ENCODE measurements at regions not wholly inside any gene's neighbourhood (a gene's known extent, or its start where the extent isn't known, plus 50 kb on each side); places are given as distances from the start of the nearest gene placed in this dataset.
"Not testable (repeated sequence)": the region's sequence is repeated elsewhere in the genome, so short reads cannot be mapped to it uniquely, and the experiment has no call there.

DNA sequence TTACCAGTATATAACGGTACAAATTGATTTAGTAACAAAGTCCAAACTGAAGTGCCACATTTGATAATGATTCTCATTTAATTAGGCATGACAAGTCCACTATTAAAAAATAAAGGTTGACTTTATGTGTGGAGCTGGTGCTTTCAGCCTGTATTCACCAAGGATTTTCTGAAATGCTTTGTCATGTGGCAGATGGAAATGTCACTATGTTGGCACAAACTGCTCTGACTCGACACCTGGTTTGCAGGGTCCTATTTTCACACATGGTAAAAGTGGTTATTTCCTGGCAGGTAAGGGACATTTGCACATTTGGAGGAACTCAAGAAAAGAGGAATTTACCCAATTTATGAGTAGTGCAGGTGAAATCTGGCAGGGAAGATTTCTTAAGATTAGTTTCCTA lies 572.6 kb upstream of the MDGA2 start:
- no peak for ATAC-seq (replicated peaks)
- H3K4me3 Mint-ChIP-seq, result no peak overlapping the region
- DNase-seq, result no peak
- H3K27ac Mint-ChIP-seq, result no peak overlapping the region
- peaks cover 2% of the 10 kb centered on the region for H3K36me3 Mint-ChIP-seq (ENCODE audit: insufficient read depth)
- no peaks in the 10 kb centered on the region for H3K27me3 Mint-ChIP-seq
- no peaks in the 10 kb centered on the region for H3K4me1 Mint-ChIP-seq (ENCODE audit: low read depth in 2 of 2)
- peaks cover 0 to 13% of the 10 kb centered on the region in 2 donors for H3K9me3 Mint-ChIP-seq

DNA sequence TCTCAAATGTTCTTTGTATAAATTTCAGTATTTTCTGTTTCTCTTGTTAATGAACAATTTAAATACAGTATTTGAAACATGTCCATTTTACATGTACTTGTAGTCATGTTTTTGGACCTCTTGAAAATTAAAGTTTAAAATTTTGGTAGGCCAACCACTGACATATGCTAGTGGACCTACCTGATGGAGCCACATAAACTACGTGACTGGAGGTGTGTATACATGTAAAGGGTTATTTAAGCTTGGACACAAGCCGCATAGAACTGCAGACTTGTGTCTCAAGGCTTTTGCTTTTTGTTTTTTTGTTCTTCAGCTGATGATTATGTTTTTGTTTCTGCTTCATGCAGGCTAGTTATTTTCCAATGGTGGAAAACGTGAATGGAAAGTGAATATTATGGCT lies 568.5 kb upstream of the MDGA2 start:
- Mint-ChIP-seq H3K36me3 (ENCODE audit: insufficient read depth) (peaks cover 2% of the 10 kb centered on the region), H3K4me3 (no peak overlapping the region), H3K9me3 (peaks cover 4 to 7% of the 10 kb centered on the region in 2 donors), H3K27ac (no peak overlapping the region), H3K27me3 (no peaks in the 10 kb centered on the region), H3K4me1 (ENCODE audit: low read depth in 2 of 2) (no peaks in the 10 kb centered on the region)
- no peak for ATAC-seq (replicated peaks)
- no peak for DNase-seq

DNA sequence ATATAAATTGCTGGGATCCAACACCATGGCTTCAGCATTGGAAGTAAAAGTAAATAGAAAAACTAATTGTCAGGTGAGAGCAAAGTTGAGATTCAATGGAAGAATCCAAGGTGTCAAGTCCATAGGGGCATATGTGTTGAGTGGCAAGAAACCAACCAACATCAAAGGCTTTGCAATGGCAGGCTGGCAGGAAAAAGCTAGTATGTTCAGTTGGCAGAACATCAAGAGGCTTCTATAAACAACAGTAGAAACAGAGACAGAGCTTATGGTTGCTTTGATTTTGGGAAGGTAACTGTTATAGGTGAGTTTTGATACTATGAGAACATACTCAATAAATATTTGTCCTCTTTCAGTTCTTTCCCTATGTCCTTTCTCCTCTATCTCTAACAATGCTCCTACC lies 553.7 kb upstream of the MDGA2 start:
- Mint-ChIP-seq H3K4me1 (ENCODE audit: low read depth in 2 of 2) (no peaks in the 10 kb centered on the region), H3K27ac (no peak overlapping the region), H3K27me3 (no peaks in the 10 kb centered on the region), H3K4me3 (no peak overlapping the region), H3K9me3 (peaks cover 4 to 15% of the 10 kb centered on the region in 2 donors), H3K36me3 (ENCODE audit: insufficient read depth) (no peaks in the 10 kb centered on the region)
- ATAC-seq (replicated peaks) (no peak), DNase-seq (no peak)

DNA sequence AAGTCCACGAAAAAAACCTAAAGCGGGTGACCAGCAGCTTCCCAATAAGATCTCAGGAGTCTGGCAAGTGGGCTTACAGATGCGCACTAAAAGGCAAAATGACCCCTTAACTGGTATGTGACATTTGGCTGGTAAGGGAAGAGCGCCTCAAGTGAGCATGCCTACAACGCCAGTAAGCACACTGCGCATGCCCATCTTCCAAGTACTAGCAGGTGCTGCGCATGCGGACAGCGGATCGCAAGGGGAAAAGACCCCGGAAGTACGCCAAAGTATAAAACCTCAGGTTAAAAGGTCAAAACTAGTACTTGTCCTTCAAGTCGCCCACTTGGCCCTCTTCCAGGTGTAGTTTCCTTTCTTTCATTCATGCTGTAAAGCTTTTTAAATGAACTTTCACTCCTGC lies 518.5 kb upstream of the MDGA2 start:
- no peak overlapping the region for H3K4me3 Mint-ChIP-seq
- H3K27me3 Mint-ChIP-seq, result no peaks in the 10 kb centered on the region
- H3K4me1 Mint-ChIP-seq (ENCODE audit: low read depth in 2 of 2), result no peaks in the 10 kb centered on the region
- no peak overlapping the region for H3K27ac Mint-ChIP-seq
- no peaks in the 10 kb centered on the region for H3K36me3 Mint-ChIP-seq (ENCODE audit: insufficient read depth)
- DNase-seq, result no peak
- no peak for ATAC-seq (replicated peaks)
- H3K9me3 Mint-ChIP-seq, result peaks cover 0 to 2% of the 10 kb centered on the region in 2 donors

DNA sequence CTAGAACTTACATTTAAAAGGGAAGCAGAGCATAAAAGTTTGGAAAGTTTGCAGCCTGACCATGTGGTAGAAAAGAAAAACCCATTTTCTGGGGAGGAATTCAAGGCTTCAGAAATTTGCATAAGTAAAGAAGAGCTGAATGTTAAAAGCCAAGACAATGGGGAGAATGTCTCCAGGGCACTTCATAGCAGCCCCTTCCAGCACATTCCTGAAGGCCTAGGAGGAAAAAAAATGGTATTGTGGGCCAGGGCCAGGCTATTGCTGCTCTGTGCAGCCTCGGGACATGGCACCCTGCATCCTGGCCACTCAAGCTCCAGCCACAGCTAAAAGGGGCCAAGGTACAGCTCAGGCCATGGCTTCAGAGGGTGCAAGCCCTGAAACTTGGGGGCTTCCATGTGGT lies 474.2 kb upstream of the MDGA2 start:
- ATAC-seq (replicated peaks); H3K27ac Mint-ChIP-seq; H3K4me3 Mint-ChIP-seq; H3K9me3 Mint-ChIP-seq; H3K4me1 Mint-ChIP-seq (ENCODE audit: low read depth in 2 of 2); DNase-seq; H3K27me3 Mint-ChIP-seq; H3K36me3 Mint-ChIP-seq (ENCODE audit: insufficient read depth): not testable (repeated sequence)

DNA sequence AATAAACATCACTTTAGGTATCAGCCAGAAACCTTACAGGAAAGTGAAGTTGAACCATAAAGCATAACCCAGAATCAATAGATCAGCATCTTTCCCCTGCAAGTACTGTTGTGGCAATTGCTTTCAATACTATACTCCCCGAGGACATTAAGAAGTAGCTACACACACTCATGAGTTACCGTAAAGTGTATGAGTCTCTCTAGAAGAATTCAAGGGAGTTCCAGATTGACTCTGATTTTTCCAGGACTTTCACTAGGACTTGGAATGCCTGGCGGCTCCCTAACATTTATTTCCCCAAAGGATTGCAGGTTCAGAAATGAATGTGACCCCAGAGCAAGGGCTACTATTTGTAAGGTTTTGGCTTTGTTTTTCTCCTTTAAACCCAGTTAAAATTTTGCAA lies 465.4 kb upstream of the MDGA2 start:
- H3K36me3 Mint-ChIP-seq (ENCODE audit: insufficient read depth), result no peaks in the 10 kb centered on the region
- no peak overlapping the region for H3K27ac Mint-ChIP-seq
- H3K9me3 Mint-ChIP-seq, result peaks cover 6% of the 10 kb centered on the region in 2 donors
- ATAC-seq (replicated peaks) (no peak), DNase-seq (no peak)
- no peaks in the 10 kb centered on the region for H3K27me3 Mint-ChIP-seq
- no peaks in the 10 kb centered on the region for H3K4me1 Mint-ChIP-seq (ENCODE audit: low read depth in 2 of 2)
- no peak overlapping the region for H3K4me3 Mint-ChIP-seq

DNA sequence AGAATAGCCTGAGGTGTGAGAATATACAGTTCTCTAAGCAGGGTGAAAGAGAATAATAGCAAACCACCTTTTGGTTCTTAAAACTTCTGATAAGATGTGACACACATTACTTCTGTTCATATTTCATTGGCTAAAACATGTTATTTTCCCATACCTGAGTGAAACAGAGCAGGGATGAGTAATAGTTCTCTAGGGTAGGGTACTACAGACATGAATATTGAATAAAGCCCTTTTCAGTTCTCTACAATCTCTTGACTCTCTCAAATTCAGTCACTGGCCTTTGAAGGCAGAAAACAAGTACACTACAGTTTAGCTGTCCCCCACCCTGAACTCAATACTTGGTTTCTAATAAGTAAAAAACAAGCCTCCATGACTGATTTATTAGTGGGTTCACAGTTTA lies 454.1 kb upstream of the MDGA2 start:
- no peak overlapping the region for H3K27ac Mint-ChIP-seq
- H3K27me3 Mint-ChIP-seq, result no peaks in the 10 kb centered on the region
- peaks cover 0 to 5% of the 10 kb centered on the region in 2 donors for H3K9me3 Mint-ChIP-seq
- ATAC-seq (replicated peaks) (no peak), DNase-seq (no peak)
- no peaks in the 10 kb centered on the region for H3K4me1 Mint-ChIP-seq (ENCODE audit: low read depth in 2 of 2)
- no peak overlapping the region for H3K4me3 Mint-ChIP-seq
- no peaks in the 10 kb centered on the region for H3K36me3 Mint-ChIP-seq (ENCODE audit: insufficient read depth)

DNA sequence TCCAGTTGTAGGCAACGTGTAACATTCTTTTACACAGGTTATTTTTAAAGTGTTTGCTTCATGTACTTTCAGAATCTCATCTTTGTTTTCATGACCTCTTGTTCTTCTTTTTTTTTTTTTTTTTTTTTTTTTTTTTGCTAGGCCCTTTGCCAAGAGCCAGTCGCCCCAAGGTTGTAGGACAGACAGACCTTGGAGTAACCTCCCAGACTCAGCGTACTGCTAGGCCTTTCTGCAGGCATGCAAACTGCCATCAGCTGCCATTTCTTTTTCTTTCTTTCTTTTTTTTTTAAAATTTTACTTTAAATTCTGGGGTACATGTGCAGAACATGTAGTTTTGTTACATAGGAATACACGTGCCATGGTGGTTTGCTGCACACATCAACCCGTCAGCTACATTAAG lies 452.3 kb upstream of the MDGA2 start:
- ATAC-seq (replicated peaks) (no peak), DNase-seq (no peak)
- Mint-ChIP-seq H3K36me3 (ENCODE audit: insufficient read depth) (no peaks in the 10 kb centered on the region), H3K27me3 (no peaks in the 10 kb centered on the region), H3K27ac (no peak overlapping the region), H3K9me3 (peaks cover 0 to 5% of the 10 kb centered on the region in 2 donors), H3K4me1 (ENCODE audit: low read depth in 2 of 2) (no peaks in the 10 kb centered on the region), H3K4me3 (no peak overlapping the region)

DNA sequence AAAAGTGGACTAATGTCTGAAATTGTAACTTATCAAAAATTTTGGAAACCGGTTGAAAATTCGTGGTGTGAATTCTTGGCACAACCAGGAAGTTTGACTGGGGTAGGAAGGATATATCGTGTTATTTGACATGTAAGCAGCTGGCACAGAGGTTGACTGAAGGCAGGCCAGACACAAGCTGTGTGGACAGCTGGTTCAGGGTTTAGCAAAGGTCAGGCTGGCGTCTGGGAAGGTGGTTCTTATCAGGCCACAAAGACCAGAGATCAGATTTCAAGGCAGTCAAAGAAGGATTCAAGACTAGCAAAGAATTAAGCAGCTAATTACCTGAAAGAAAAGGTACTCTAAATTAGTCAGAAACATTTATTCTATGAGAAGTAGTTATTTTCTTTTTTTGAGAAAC lies 450.2 kb upstream of the MDGA2 start:
- ATAC-seq (replicated peaks) (no peak), DNase-seq (no peak)
- H3K27ac Mint-ChIP-seq, result no peak overlapping the region
- H3K4me1 Mint-ChIP-seq (ENCODE audit: low read depth in 2 of 2), result no peaks in the 10 kb centered on the region
- no peaks in the 10 kb centered on the region for H3K36me3 Mint-ChIP-seq (ENCODE audit: insufficient read depth)
- no peaks in the 10 kb centered on the region for H3K27me3 Mint-ChIP-seq
- H3K9me3 Mint-ChIP-seq, result peaks cover 0 to 5% of the 10 kb centered on the region in 2 donors
- no peak overlapping the region for H3K4me3 Mint-ChIP-seq

DNA sequence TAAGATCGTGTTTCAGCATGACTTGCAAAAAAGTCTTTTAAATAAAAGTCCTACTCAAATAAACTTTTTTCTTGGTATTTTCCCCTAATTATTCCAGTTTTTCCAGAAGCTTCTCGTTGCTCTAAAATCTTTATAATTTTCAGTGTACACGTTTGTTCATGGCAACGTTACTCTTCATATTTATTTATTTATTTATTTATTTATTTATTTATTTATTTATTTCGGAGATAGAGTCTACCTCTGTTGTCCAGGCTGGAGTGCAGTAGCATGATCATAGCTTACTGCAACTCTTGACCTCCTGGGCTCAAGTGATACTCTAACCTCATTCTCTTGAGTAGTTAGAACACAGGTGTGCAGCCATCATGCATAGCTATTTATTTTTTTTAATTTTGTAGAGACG lies 438.3 kb upstream of the MDGA2 start:
- Mint-ChIP-seq H3K27me3 (no peaks in the 10 kb centered on the region), H3K36me3 (ENCODE audit: insufficient read depth) (no peaks in the 10 kb centered on the region), H3K27ac (no peak overlapping the region), H3K4me1 (ENCODE audit: low read depth in 2 of 2) (no peaks in the 10 kb centered on the region), H3K4me3 (no peak overlapping the region), H3K9me3 (no peaks in the 10 kb centered on the region)
- ATAC-seq (replicated peaks) (no peak), DNase-seq (no peak)

DNA sequence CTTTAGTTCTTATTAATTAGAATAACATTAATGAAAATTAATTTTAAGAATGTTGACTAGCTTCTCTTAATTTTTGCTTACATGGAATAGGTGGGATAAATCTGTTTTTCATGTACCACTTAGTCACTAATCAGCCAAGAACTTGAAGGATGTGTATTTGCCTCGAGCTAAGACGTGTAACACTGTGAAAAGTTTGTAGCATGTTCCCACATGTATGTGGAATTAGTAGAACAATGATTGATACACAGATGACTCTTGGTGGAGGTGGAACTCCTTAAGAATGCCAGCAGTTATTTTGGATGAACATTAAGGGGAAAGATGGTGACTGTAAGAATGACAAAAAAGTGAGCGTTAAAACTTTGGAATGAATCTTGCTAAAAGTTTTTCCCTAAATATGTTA lies 435.7 kb upstream of the MDGA2 start:
- Mint-ChIP-seq H3K27me3 (no peaks in the 10 kb centered on the region), H3K36me3 (ENCODE audit: insufficient read depth) (no peaks in the 10 kb centered on the region), H3K4me1 (ENCODE audit: low read depth in 2 of 2) (no peaks in the 10 kb centered on the region), H3K4me3 (no peak overlapping the region), H3K9me3 (no peaks in the 10 kb centered on the region), H3K27ac (no peak overlapping the region)
- DNase-seq, result no peak
- ATAC-seq (replicated peaks), result no peak

DNA sequence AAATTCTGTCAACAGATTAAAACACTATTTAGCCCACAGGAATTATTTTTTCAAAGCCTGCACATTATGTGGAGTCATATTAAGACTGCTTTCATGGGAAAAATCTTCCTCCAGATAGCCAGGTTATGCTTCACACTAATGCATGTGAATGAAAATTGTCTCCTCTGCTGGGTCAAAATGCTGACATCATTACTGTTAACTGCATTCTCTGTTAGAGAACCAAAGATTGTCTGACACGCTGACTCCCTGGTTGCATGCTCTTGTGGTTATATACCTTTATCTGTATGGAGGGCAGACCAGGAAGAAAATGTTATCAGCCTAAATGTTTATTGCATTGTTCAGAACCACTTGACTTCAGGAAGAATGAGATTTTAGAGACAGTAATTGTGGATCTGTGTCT lies 432.2 kb upstream of the MDGA2 start:
- DNase-seq, result no peak
- peaks cover 7 to 10% of the 10 kb centered on the region in 2 donors for H3K9me3 Mint-ChIP-seq
- no peaks in the 10 kb centered on the region for H3K4me1 Mint-ChIP-seq (ENCODE audit: low read depth in 2 of 2)
- H3K27me3 Mint-ChIP-seq, result no peaks in the 10 kb centered on the region
- H3K4me3 Mint-ChIP-seq, result no peak overlapping the region
- no peak overlapping the region for H3K27ac Mint-ChIP-seq
- no peaks in the 10 kb centered on the region for H3K36me3 Mint-ChIP-seq (ENCODE audit: insufficient read depth)
- ATAC-seq (replicated peaks), result no peak

DNA sequence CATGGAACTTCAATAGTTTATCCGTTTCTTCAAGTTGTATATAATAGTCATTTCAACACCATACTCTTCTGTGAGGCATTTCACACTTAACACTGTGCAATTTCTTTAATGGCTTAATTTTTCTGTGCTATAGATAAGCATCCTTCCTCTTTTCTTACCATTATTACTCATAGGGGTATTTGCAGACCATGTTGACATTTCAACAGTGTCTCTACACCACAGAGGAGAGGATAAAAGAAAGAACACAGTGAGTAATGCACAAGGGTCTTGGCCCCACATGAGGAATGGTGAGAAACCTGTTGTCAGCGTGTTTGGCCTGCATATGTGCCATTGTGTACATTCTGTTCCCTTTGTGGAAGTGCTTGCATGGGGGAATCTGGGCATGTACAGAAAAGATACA lies 421.5 kb upstream of the MDGA2 start:
- H3K4me1 Mint-ChIP-seq (ENCODE audit: low read depth in 2 of 2), result no peaks in the 10 kb centered on the region

DNA sequence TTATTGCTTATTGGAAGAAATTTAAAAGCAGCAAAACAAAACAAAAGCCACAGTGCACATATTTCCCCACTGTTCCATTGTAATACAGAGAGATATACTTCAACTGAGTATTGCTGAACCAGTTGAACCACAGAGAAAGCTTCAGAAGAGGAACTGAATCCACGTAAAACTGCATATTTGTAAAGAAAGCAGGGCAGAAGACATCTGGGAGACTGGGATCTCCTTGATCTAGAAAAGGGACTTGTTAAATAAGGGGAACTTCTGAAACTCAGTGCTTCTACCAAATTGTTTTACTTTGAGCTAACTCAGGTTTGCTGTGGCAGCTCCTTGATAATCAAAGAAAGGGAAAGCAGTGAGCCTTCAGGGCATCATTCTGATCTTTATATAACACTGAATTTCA lies 411.1 kb upstream of the MDGA2 start:
- H3K27ac Mint-ChIP-seq, result no peak overlapping the region
- no peaks in the 10 kb centered on the region for H3K27me3 Mint-ChIP-seq
- H3K36me3 Mint-ChIP-seq (ENCODE audit: insufficient read depth), result no peaks in the 10 kb centered on the region
- no peaks in the 10 kb centered on the region for H3K4me1 Mint-ChIP-seq (ENCODE audit: low read depth in 2 of 2)
- peaks cover 17 to 29% of the 10 kb centered on the region in 2 donors for H3K9me3 Mint-ChIP-seq
- no peak overlapping the region for H3K4me3 Mint-ChIP-seq
- DNase-seq (no peak), ATAC-seq (replicated peaks) (no peak)

More for the DNA sequence above, 421.5 kb upstream of the MDGA2 start:
- ATAC-seq (replicated peaks), result no peak
- Mint-ChIP-seq H3K27me3 (no peaks in the 10 kb centered on the region), H3K9me3 (peaks cover 7 to 17% of the 10 kb centered on the region in 2 donors), H3K27ac (no peak overlapping the region), H3K4me3 (no peak overlapping the region), H3K36me3 (ENCODE audit: insufficient read depth) (no peaks in the 10 kb centered on the region)
- DNase-seq, result no peak

DNA sequence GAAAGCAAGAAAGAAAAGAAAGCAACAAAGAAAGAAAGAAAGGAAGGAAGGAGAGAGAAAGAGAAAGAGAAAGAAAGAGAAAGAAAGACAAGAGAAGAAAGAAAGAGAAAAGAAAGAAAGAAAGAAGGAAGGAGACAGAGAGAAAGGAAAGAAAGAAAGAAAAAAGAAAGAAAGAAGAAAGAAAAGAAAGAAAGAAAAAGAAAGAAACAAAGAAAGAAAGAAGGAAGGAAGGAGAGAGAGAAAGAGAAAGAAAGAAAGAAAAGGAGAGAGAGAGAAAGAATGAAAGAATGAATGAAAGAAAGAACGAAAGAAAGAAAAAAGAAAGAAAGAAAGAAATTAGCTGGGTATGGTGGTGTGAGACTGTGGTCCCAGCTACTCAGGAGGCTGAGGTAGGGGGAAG lies 400.1 kb upstream of the MDGA2 start:
- H3K4me3 Mint-ChIP-seq, result no peak overlapping the region

More for the DNA sequence above, 400.1 kb upstream of the MDGA2 start:
- no peaks in the 10 kb centered on the region for H3K4me1 Mint-ChIP-seq (ENCODE audit: low read depth in 2 of 2)
- no peaks in the 10 kb centered on the region for H3K36me3 Mint-ChIP-seq (ENCODE audit: insufficient read depth)
- no peaks in the 10 kb centered on the region for H3K27me3 Mint-ChIP-seq
- H3K9me3 Mint-ChIP-seq, result peaks cover 13 to 30% of the 10 kb centered on the region in 2 donors
- no peak overlapping the region for H3K27ac Mint-ChIP-seq
- ATAC-seq (replicated peaks) (no peak), DNase-seq (no peak)
